Activated T-cell treated with anti-CD3 and anti-CD28 coated beads, Interleukin-2, amount 50 U/mL, for 24 hours (primary cell): ENCODE measurements at regions not wholly inside any gene's neighbourhood (a gene's known extent, or its start where the extent isn't known, plus 50 kb on each side); places are given as distances from the start of the nearest gene placed in this dataset.

ENCODE experiments used
- DNase-seq: peaks from one replicate; pipeline ENCODE4 v3.0.0-alpha.2; 2020
- H3K27ac Mint-ChIP-seq: 2 replicates; pipeline ENCODE4 v1.8.0; 2020; ENCODE audit warnings: mild to moderate bottlenecking, mixed read lengths
- H3K27me3 Mint-ChIP-seq: 2 replicates; pipeline ENCODE4 v1.8.0; 2020; ENCODE audit warnings: mixed read lengths
- H3K36me3 Mint-ChIP-seq: 2 replicates; pipeline ENCODE4 v1.8.0; 2020; ENCODE audit warnings: low read depth, mixed read lengths
- H3K4me1 Mint-ChIP-seq: 2 replicates; pipeline ENCODE4 v1.8.0; 2020; ENCODE audit warnings: low read depth, mixed read lengths
- H3K4me3 Mint-ChIP-seq: 2 replicates; pipeline ENCODE4 v1.8.0; 2020; ENCODE audit warnings: mild to moderate bottlenecking, moderate library complexity, mixed read lengths
- H3K9me3 Mint-ChIP-seq: 2 replicates; pipeline ENCODE4 v1.8.0; 2020; ENCODE audit warnings: mixed read lengths

DNA sequence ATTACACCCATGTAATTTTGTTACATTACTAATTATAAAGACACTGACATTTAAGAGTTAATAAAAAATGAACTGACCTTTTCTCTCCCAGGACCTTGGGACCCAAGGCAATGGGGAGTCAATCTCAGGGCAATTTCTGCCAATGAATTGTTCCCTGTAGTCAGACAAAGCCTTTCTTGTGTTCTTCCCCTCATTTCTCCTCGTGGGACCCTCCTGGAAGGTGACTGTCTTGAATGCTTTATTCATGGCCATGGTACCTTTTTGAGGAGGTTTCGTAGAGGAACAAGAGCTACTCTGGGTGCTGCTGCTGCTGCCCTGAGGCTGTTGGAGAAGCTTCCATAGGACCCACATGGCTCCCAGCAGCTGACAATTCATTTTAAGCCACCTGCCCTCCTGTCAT, 190.3 kb downstream of the SNX18 start:
- H3K4me1 Mint-ChIP-seq, result peaks cover 3% of the 10 kb centered on the region

DNA sequence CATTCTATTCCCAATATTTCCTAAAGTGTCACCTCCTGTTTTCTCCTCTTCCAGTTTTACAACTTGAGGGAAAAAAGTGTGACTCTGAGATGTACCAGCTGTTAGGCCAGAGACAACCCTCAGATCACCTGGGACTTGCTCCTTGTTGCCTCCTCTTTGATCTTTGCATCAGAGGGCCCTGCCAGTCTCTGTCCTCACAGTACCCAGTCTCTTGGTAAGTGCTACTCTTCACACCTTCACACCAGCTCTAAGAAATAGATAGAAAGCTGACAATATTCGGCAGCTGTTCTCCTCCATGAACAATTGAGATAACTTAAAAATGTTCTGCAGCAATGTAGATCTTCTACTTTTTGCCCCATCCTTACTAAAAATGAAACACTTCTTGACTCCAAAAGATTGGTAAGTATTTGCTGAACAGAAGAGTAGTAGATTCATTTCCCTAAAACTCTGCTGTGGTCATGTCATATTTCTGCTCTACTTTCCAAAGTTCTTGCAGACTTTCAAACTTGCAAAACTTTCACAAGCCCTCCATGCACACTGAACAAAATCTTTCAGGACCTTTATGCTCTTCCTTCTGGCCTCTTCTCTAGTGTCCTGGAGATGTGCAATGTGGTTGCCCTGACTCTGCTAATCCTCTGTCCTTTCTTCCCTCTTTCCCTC, 188.6 kb downstream of the SNX18 start:
- no peaks in the 10 kb centered on the region for H3K9me3 Mint-ChIP-seq
- no peak overlapping the region for H3K27ac Mint-ChIP-seq
- no peaks in the 10 kb centered on the region for H3K27me3 Mint-ChIP-seq
- peaks cover 3% of the 10 kb centered on the region for H3K4me1 Mint-ChIP-seq
- H3K4me3 Mint-ChIP-seq, result no peak overlapping the region
- no peaks in the 10 kb centered on the region for H3K36me3 Mint-ChIP-seq
- no peak for DNase-seq

More for the DNA sequence above, 190.3 kb downstream of the SNX18 start:
- Mint-ChIP-seq H3K4me3 (no peak overlapping the region), H3K27me3 (no peaks in the 10 kb centered on the region), H3K9me3 (no peaks in the 10 kb centered on the region), H3K36me3 (no peaks in the 10 kb centered on the region), H3K27ac (no peak overlapping the region)
- no peak for DNase-seq

DNA sequence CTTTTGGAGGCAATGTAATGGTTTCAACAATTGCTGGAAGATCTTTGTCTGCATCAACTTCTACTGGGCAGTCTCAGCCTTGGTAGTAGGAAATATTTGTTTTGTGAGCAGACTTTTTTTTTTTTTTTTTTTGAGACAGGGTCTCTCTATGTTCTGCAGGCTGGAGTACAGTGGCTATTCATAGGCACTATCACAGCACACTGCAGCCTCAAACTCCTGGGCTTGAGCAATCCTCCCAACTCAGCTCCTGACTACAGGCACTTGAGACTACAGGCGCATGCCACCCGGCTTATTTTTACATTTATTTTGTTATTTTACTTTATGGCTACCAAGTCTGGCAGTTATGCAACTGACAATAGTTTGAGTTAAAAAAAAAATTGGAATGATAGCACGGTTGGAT, 187.3 kb downstream of the SNX18 start:
- Mint-ChIP-seq H3K4me3 (no peak overlapping the region), H3K27ac (no peak overlapping the region), H3K9me3 (no peaks in the 10 kb centered on the region), H3K36me3 (no peaks in the 10 kb centered on the region), H3K27me3 (no peaks in the 10 kb centered on the region), H3K4me1 (peaks cover 3% of the 10 kb centered on the region)
- no peak for DNase-seq

DNA sequence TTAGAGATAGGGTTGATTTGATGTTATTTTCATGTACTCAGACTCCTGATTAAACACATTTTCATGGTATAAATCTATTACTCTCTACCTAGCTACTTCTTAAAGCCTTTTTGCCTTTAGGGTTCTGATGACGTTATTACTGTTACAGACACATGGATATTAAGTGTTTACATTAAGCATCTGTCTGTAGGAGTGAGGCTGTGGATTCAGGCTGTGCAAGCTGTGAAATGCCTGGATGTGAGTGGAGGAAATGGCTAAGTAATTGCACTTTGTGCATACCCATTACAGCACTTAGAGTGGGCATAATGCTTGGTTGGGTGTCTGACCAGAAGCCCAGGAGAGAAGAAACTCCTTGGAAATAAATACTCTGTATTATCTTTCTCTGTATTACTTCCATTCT, 186.8 kb downstream of the SNX18 start:
- Mint-ChIP-seq H3K9me3 (no peaks in the 10 kb centered on the region), H3K4me3 (no peak overlapping the region), H3K27me3 (no peaks in the 10 kb centered on the region), H3K4me1 (peaks cover 3% of the 10 kb centered on the region), H3K36me3 (no peaks in the 10 kb centered on the region), H3K27ac (no peak overlapping the region)
- DNase-seq, result no peak

DNA sequence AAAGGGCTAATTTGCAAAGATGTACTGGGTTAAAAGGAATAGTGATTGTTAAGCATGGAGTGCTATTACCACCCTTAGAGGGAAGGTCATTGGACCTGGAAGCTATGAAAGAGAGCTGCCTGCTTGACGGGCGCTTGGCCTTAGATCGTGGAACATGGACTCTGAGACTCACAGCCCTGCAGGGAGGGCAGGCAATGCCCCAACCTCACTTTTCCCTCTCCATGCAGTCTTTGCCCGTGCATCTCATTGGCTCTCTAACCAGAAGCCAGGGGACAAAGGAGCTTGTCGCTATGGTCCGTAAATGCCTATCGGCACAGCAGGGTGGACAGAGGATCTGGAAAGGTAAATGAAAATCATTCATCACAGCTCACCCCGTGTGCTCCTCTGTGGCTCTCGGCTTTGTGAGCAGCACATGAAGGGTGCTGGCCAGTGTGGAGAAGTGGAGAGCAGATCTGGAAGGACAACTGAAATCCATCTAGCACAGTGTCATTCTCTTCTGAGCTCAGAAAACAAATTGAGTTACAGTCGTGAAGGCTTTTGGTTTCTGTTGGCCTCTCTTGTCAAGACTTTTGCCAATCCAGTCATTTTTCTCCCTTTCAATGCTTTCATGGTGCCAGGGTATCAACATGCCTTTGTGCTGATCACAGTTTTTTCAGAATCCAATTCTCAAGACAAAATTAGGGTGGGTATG, 186.2 kb downstream of the SNX18 start:
- Mint-ChIP-seq H3K36me3 (no peaks in the 10 kb centered on the region), H3K9me3 (no peaks in the 10 kb centered on the region), H3K4me3 (no peak overlapping the region), H3K4me1 (peaks cover 3% of the 10 kb centered on the region), H3K27me3 (no peaks in the 10 kb centered on the region), H3K27ac (no peak overlapping the region)
- DNase-seq, result no peak

DNA sequence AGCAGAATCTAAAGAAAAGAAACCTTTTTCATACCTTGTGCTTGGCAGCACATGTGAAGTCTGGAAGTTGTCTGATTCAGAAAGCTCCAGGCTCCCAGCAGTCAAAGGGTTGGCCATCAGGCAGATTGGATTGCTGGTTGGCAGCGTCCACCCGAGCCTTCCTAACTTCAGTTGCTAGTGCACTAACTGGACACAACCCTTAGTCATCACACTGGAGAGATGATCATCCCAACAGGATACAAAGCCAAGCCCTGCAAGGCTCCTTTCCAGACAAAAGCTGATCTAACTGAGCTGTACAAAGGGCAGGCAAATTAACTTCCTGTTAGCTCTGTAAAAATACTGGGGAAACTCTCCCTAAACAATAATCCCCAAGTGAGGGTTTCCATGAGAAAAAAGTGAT, 185.6 kb downstream of the SNX18 start:
- no peaks in the 10 kb centered on the region for H3K9me3 Mint-ChIP-seq
- H3K36me3 Mint-ChIP-seq, result no peaks in the 10 kb centered on the region
- H3K27me3 Mint-ChIP-seq, result no peaks in the 10 kb centered on the region
- peaks cover 3% of the 10 kb centered on the region for H3K4me1 Mint-ChIP-seq
- H3K4me3 Mint-ChIP-seq, result no peak overlapping the region
- no peak overlapping the region for H3K27ac Mint-ChIP-seq
- no peak for DNase-seq

DNA sequence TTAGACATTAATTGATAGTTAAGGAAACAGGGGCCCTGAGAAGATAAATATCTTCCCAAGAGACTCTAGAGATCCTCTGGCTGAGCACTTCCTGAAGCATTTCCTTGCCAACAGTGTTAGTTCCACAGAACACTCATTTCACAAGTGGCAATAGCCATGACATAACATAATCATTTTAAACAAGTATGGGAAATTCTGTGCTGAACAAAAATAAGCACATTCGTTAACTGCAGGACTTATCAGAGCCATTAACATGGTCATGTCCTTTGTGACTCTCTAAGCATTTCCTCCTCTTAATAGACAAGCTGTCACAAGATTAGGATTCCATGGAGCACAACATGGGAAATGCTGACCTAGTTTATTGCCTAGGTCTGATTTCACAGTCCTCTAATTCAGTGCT, 184.9 kb downstream of the SNX18 start:
- no peaks in the 10 kb centered on the region for H3K27me3 Mint-ChIP-seq
- no peak for DNase-seq
- peaks cover 3% of the 10 kb centered on the region for H3K4me1 Mint-ChIP-seq
- no peak overlapping the region for H3K4me3 Mint-ChIP-seq
- no peaks in the 10 kb centered on the region for H3K9me3 Mint-ChIP-seq
- no peak overlapping the region for H3K27ac Mint-ChIP-seq
- no peaks in the 10 kb centered on the region for H3K36me3 Mint-ChIP-seq

DNA sequence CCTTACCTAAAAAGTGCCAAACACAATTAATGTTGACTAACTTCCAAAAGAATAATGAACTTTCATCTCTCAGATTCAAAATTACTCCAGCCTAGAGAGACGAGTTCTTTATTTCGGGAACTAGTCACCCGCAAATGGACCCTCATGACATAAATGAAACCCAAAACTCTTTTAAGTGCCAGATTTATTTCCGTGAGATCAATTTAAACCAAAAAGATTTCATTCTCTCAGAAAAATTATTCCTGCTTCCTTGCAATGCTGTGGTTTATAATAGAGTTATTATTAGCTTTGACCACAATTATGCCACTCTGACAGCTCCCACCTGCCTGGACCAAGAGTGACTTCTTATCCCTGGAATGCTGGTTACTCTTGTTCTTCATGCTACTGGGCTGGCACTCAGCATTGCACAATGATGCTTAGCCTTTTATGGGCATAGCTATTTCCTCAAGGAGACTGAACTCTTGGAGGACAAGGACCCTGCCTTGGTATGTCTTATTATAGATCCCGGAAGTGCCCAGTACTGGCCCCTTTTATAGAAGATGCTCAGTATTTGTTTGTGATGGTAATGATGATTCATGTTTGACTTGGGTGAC, 183.5 kb downstream of the SNX18 start:
- no peak for DNase-seq
- no peak overlapping the region for H3K27ac Mint-ChIP-seq
- H3K27me3 Mint-ChIP-seq, result no peaks in the 10 kb centered on the region
- no peak overlapping the region for H3K4me3 Mint-ChIP-seq
- H3K4me1 Mint-ChIP-seq, result peaks cover 1% of the 10 kb centered on the region
- H3K36me3 Mint-ChIP-seq, result no peaks in the 10 kb centered on the region
- H3K9me3 Mint-ChIP-seq, result no peaks in the 10 kb centered on the region

DNA sequence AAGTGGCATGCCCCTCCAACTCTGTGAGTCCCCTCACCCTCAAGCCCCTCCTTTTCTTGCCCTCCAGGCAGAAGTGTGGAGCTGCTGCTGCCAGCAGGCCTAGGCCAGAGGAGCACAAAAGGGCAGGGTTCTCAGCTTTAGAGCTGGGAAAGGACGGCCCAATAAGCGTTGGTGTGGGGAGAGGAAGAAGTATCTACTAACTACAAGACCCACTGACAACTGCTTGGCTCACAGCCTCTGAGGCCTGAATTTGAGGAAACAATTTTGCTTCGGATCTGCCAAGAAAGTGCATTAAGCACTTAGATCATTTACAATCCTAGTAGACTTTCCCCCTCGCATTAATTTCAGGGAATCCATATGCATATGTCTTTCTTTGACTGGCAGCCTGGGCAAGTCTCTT, 179.4 kb downstream of the SNX18 start:
- Mint-ChIP-seq H3K27me3 (no peaks in the 10 kb centered on the region), H3K9me3 (no peaks in the 10 kb centered on the region), H3K4me1 (no peaks in the 10 kb centered on the region), H3K4me3 (no peak overlapping the region), H3K27ac (no peak overlapping the region), H3K36me3 (no peaks in the 10 kb centered on the region)
- DNase-seq, result no peak

DNA sequence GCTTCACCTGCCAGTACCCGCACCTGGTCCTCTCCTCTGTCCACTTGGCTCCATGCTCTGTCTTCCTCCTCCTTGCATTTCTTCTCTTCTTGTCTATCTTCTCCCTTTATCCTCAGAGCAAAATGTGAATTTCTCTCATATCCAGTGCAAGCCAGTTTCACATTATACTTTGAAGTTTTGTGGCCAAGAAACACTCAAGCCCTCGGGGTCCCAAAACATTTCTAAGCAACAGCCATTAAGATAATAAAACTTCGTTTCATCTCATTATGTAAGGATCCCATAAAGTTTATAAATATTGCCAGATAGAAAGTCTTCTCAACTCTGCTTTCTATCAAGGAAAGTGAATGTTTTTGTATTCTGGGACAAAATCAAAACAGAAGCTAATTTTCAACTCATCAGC, 178.8 kb downstream of the SNX18 start:
- Mint-ChIP-seq H3K9me3 (no peaks in the 10 kb centered on the region), H3K27ac (no peak overlapping the region), H3K4me1 (no peaks in the 10 kb centered on the region), H3K27me3 (no peaks in the 10 kb centered on the region), H3K4me3 (no peak overlapping the region), H3K36me3 (no peaks in the 10 kb centered on the region)
- DNase-seq, result no peak

DNA sequence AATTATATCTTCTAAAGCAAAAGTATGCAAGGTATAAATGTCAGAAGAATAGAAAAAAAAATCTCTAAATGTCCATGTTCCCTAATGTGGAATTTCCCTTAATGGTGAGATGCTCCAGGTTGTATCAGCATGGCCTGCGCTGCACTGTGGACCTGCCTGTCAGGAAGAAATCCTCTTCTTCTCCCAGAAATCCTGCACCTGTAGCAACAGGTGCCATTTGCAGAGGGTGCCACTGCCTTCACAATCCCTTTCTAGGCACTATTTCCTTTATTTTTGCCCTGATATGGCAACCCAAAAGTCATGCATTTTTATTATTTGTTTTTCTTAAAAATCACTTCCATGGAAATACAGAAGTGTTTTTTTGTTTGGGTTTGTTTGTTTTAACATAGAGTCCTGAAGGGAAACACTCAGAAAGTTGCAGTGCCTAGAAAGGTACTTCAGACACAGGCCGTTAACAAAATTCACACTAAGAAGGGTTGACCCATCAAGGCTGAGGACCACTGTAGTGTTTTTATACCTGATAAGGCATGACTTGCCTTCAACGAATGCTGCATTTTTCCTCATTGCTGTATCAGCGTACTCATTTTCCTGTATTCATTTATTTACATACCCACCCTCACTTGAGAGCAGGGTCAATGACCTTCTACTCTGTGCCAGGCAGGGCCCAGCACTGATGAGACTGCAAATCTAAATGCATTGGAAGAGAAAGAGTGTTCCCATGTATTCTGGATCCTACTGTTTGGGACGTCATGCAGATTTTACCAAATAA, 177.8 kb downstream of the SNX18 start:
- Mint-ChIP-seq H3K4me3 (no peak overlapping the region), H3K27ac (no peak overlapping the region), H3K4me1 (no peaks in the 10 kb centered on the region), H3K27me3 (no peaks in the 10 kb centered on the region), H3K9me3 (no peaks in the 10 kb centered on the region), H3K36me3 (no peaks in the 10 kb centered on the region)
- DNase-seq, result no peak

DNA sequence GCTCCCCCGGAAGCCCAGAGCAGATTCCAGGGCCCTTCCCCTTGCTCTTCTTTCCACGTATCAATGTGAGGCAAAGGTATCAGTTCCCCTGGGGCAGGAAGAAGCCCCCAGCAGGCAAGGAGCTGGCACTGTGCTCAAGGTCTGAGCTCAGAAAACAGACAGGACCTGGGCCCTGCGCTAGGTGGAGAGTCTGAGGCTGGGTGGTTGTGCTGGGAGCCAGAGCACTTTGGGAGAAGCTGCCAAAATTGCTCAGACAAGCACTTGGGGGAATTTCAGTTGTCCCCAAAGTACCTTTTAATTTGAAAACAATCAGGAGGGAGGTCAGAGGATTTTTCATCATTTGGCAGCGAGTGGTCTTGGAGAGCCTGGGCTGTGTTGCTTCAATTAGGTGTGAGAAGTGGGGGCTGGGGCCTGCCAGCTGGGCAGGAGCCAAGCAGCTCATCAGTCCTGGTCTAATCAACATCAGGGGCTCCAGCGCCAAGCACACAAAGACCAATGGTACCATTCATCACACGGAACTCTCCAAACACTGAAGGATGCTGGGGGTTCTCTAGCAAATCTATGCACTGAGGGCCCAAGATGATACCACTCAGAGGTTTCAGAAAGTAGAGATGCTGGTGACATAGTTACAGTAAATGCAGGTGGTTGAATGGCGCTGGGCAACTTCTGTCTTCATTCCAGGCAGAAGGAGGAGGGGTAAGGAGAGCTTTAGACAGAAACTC, 176.5 kb downstream of the SNX18 start:
- Mint-ChIP-seq H3K9me3 (no peaks in the 10 kb centered on the region), H3K4me3 (no peak overlapping the region), H3K36me3 (no peaks in the 10 kb centered on the region), H3K27ac (no peak overlapping the region), H3K27me3 (no peaks in the 10 kb centered on the region), H3K4me1 (no peaks in the 10 kb centered on the region)
- no peak for DNase-seq

DNA sequence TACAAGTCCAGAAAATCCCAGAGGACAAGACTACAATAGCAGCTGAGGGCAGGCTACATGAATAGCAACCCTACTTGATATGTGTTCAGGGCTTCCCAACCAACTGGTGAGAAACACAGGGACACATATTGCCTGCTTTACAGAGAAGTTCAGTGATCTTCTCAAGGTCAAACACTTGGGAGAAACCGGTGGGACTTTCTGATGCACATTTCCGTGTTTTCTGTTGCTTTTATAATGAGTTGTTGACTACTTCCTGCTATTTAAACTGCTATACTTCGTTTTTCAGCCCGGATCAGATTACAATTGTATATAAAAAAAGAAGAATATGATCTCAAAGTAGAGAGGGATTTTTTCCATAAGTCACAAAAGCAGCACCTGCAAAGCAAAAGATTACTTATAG, 175.1 kb downstream of the SNX18 start:
- no peaks in the 10 kb centered on the region for H3K27me3 Mint-ChIP-seq
- no peak overlapping the region for H3K4me3 Mint-ChIP-seq
- H3K27ac Mint-ChIP-seq, result no peak overlapping the region
- DNase-seq, result no peak
- no peaks in the 10 kb centered on the region for H3K36me3 Mint-ChIP-seq
- H3K4me1 Mint-ChIP-seq, result no peaks in the 10 kb centered on the region
- no peaks in the 10 kb centered on the region for H3K9me3 Mint-ChIP-seq

DNA sequence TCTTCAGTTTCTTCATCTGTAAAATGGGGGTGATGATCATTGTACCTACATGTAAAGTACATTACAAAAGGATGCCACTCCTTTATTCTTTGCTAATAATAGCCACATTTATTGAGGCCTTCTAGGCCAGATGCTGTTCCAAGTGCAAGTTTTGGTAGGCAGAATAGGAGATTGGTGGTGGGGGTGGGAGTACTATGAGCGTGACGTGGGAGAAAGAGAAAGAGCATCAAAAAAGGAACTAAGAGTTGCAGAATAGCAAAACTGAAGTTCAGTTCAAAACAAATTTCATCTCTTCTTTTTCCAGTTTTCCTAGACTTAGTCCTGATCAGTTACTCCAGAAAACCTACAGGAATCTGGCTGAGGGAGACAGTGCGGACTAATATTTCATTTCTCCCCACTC, 174.1 kb downstream of the SNX18 start:
- H3K4me1 Mint-ChIP-seq, result no peaks in the 10 kb centered on the region
- H3K36me3 Mint-ChIP-seq, result no peaks in the 10 kb centered on the region
- no peak overlapping the region for H3K27ac Mint-ChIP-seq

More for the DNA sequence above, 174.1 kb downstream of the SNX18 start:
- no peaks in the 10 kb centered on the region for H3K9me3 Mint-ChIP-seq
- H3K27me3 Mint-ChIP-seq, result no peaks in the 10 kb centered on the region
- no peak for DNase-seq
- no peak overlapping the region for H3K4me3 Mint-ChIP-seq
